ENCODE measurements at regions not wholly inside any gene's neighbourhood (a gene's known extent, or its start where the extent isn't known, plus 50 kb on each side); places are given as distances from the start of the nearest gene placed in this dataset.
A peak's percentile ranks its signal among the peaks of the same experiment; 100 is the strongest.

DNA sequence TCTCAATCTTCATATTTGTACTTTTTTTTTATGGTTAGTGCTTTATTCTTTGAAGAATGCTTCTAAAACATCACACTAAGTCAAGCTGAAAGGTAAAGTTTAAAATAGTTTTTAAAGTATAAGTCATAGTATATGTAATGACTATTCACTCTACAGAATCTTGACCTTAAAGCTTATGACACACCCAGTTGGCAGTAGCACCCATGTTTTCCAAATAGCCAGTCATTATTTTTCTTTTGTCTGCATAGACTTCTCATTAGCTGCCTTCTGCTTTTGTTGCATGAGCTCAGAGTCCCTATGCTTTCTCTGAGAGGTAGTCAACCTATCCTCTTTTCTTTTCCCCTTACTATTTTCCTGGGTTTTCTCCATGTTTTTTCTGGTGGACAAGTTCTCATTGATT is 231.5 kb downstream of the PCDH18 start:
- Histone ChIP-seq H2BK5ac (ENCODE audit: low read depth, low read length, poor library complexity, severe bottlenecking) (no peak overlapping the region), H2AFZ (replicated peaks; ENCODE audit: low read length, poor library complexity) (no peak overlapping the region), H3K4me1 (ENCODE audit: control insufficient read depth, insufficient read depth, low read length) (no peaks in the 10 kb centered on the region), H4K20me1 (ENCODE audit: insufficient read depth, low read length) (no peaks in the 10 kb centered on the region), H2BK120ac (ENCODE audit: low read depth, low read length) (no peak overlapping the region), H3K4ac (ENCODE audit: low read depth, low read length) (no peak overlapping the region), H2BK15ac (ENCODE audit: low read depth, low read length) (no peak overlapping the region), H3K27ac (ENCODE audit: insufficient read depth, low read length) (no peak overlapping the region), H3K56ac (ENCODE audit: extremely low read depth, insufficient read depth, low read length) (no peak overlapping the region), H4K5ac (ENCODE audit: low read depth, low read length) (peak overlapping the region; percentile 17; the same call in 1 of the 2 replicates), H3K4me2 (ENCODE audit: low read depth, low read length) (no peak overlapping the region), H2AK9ac (replicated peaks; ENCODE audit: low read depth, low read length, poor library complexity) (no peak overlapping the region), H3K27me3 (ENCODE audit: control insufficient read depth, insufficient read depth, low read length) (no peaks in the 10 kb centered on the region), H4K8ac (ENCODE audit: low read depth in 2 of 2, low read length in 2 of 2) (no peak overlapping the region), H2AK5ac (ENCODE audit: low read depth, low read length) (no peak overlapping the region), H3K4me3 (ENCODE audit: insufficient read depth, low read depth, low read length) (no peak overlapping the region), H3K14ac (replicated peaks; ENCODE audit: low read depth, low read length) (no peak overlapping the region), H3K79me1 (ENCODE audit: low read depth in 1 of 2, low read length in 2 of 2) (no peaks in the 10 kb centered on the region), H2BK20ac (ENCODE audit: low read depth, low read length) (no peak overlapping the region), H3K9me3 (ENCODE audit: control insufficient read depth, insufficient read depth, low read length) (no peaks in the 10 kb centered on the region), H4K91ac (ENCODE audit: insufficient read depth, low read depth, low read length) (no peak overlapping the region), H3K18ac (ENCODE audit: low read depth, low read length) (no peak overlapping the region), H3K36me3 (ENCODE audit: control insufficient read depth, insufficient read depth, low read length) (no peaks in the 10 kb centered on the region), H3K9ac (ENCODE audit: low read depth, low read length) (no peak overlapping the region), H3K23ac (ENCODE audit: low read depth, low read length) (no peak overlapping the region), H3K9me1 (ENCODE audit: insufficient read depth, low read length) (no peaks in the 10 kb centered on the region)
- no peak for TF ChIP-seq SMC3 (IDR thresholded peaks at IDR 0.05; ENCODE audit: low read depth, low read length)
- TF ChIP-seq CEBPB (IDR thresholded peaks at IDR 0.05; ENCODE audit: low read depth, low read length), result no peak
- no peak for TF ChIP-seq MXI1 (IDR thresholded peaks at IDR 0.05; ENCODE audit: borderline replicate concordance, low read depth, low read length)
- TF ChIP-seq RCOR1 (IDR thresholded peaks at IDR 0.05; ENCODE audit: insufficient replicate concordance, low read length), result no peak
- TF ChIP-seq USF2 (IDR thresholded peaks at IDR 0.05; ENCODE audit: low read depth, low read length), result no peak
- TF ChIP-seq RAD21 (IDR thresholded peaks at IDR 0.05; ENCODE audit: low read length), result no peak
- no peak for TF ChIP-seq RFX5 (IDR thresholded peaks at IDR 0.05; ENCODE audit: low read depth, low read length)
- TF ChIP-seq MAZ (IDR thresholded peaks at IDR 0.05; ENCODE audit: borderline replicate concordance, low read depth, low read length), result no peak
- TF ChIP-seq FOS (IDR thresholded peaks at IDR 0.05; ENCODE audit: low read depth, low read length), result no peak
- TF ChIP-seq ELK1 (IDR thresholded peaks at IDR 0.05; ENCODE audit: borderline replicate concordance, low read depth, low read length), result no peak
- TF ChIP-seq NFE2L2 (IDR thresholded peaks at IDR 0.05; ENCODE audit: low read depth, low read length), result no peak
- TF ChIP-seq POLR2A (IDR thresholded peaks at IDR 0.05; ENCODE audit: low read depth, low read length), result no peak
- TF ChIP-seq, protein P1, sequence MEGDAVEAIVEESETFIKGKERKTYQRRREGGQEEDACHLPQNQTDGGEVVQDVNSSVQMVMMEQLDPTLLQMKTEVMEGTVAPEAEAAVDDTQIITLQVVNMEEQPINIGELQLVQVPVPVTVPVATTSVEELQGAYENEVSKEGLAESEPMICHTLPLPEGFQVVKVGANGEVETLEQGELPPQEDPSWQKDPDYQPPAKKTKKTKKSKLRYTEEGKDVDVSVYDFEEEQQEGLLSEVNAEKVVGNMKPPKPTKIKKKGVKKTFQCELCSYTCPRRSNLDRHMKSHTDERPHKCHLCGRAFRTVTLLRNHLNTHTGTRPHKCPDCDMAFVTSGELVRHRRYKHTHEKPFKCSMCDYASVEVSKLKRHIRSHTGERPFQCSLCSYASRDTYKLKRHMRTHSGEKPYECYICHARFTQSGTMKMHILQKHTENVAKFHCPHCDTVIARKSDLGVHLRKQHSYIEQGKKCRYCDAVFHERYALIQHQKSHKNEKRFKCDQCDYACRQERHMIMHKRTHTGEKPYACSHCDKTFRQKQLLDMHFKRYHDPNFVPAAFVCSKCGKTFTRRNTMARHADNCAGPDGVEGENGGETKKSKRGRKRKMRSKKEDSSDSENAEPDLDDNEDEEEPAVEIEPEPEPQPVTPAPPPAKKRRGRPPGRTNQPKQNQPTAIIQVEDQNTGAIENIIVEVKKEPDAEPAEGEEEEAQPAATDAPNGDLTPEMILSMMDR (conservative IDR thresholded peaks at IDR 0.05; ENCODE audit: low read depth, low read length), result no peak
- no peak for TF ChIP-seq BHLHE40 (IDR thresholded peaks at IDR 0.05; ENCODE audit: low read depth, low read length)
- TF ChIP-seq MAFK (IDR thresholded peaks at IDR 0.05; ENCODE audit: low read depth, low read length), result no peak
- TF ChIP-seq CHD1 (IDR thresholded peaks at IDR 0.05; ENCODE audit: low read depth, low read length), result no peak
- in situ Hi-C loops (cut with MboI; ENCODE audit: low sequenced_read_pairs), result no loop called here
- intact Hi-C loops (cut with micrococcal nuclease), result no loop called here
- POLR2A ChIA-PET (ENCODE audit: unreplicated experiment), result no interaction called here
- CTCF ChIA-PET, result no interaction called here
- BruUV-seq (replicated peaks), result no TSS peak
- ATAC-seq (ENCODE audit: low read depth) (no peak), DNase-seq (peak; percentile 68)
- dilution Hi-C loops (cut with HindIII; ENCODE audit: low sequenced_read_pairs, unreplicated experiment), result no loop called here

Data from IMR-90 (cell line).